K562 (cell line): ENCODE measurements at regions not wholly inside any gene's neighbourhood (a gene's known extent, or its start where the extent isn't known, plus 50 kb on each side); places are given as distances from the start of the nearest gene placed in this dataset.

Experiments used
- ATAC-seq: fragments of 200-7000 bp; cut with Tn5 transposase; 3 replicates; pipeline ENCODE4 v1.9.1; 2020; ENCODE audit warnings: moderate library complexity
- BruUV-seq: library from RNA; stranded (reverse); fragments of 400-500 nt; replicated peaks from 2 replicates; lab custom pipeline; 2021; lab: Mats Ljungman, UMichigan
- CTCF ChIA-PET: fragments of 300-600 bp; formaldehyde crosslinking; extraction: SDS; loops from one replicate; lab custom pipeline; 2021; ENCODE audit warnings: low intra/inter-chr PET ratio; lab: Yijun Ruan, JAX
- POLR2A ChIA-PET: fragments of 300-600, 350-650 bp; sonication (Branson Sonifier 250); formaldehyde crosslinking; extraction: SDS; loops from one replicate; lab custom pipeline; 2021; ENCODE audit warnings: antibody characterized with exemption, inconsistent platforms; lab: Yijun Ruan, JAX
- DNase-seq, 4 experiments: peaks; one replicate each; pipeline versions ENCODE4 v3.0.0 to v3.0.0-alpha.2; 2011 to 2018; ENCODE audit warnings: low spot score in 3 of 4, mixed read lengths in 3 of 4; ENCODE audit errors: extremely low read depth in 1 of 4
- FAIRE-seq: peaks from 2 replicates; lab custom pipeline; 2011; peaks lifted over from hg19 to GRCh38; lab: Jason Lieb, UNC
- H2AFZ ChIP-seq: 2 replicates; pipeline ENCODE4 v1.6.0; 2011; ENCODE audit warnings: low read depth, low read length, control low read depth, inconsistent platforms
- H3K27ac ChIP-seq: fragments of 200-600 bp; 3 replicates; pipeline ENCODE4 v1.8.0; 2011; ENCODE audit warnings: low read depth, mild to moderate bottlenecking, control low read depth, inconsistent platforms, low read length, moderate library complexity, mixed read lengths; ENCODE audit errors: extremely low read depth
- H3K27me3 ChIP-seq, 2 experiments: fragments of 300-600 bp in 1 of 2; 2 replicates in 1 of 2; 3 replicates in 1 of 2; pipeline versions ENCODE4 v1.6.0 to v1.8.0; 2011; ENCODE audit warnings: inconsistent platforms in 2 of 2, low read length in 2 of 2, mild to moderate bottlenecking in 1 of 2, mixed read lengths in 1 of 2, moderate library complexity in 1 of 2; ENCODE audit not compliant: control insufficient read depth in 2 of 2, insufficient read depth in 2 of 2
- H3K36me3 ChIP-seq: fragments of 300-600 bp; 3 replicates; pipeline ENCODE4 v1.8.0; 2011; ENCODE audit warnings: mild to moderate bottlenecking, low read length, inconsistent platforms; ENCODE audit not compliant: control insufficient read depth, insufficient read depth
- H3K4me1 ChIP-seq, 2 experiments: fragments of 200-600 bp in 1 of 2; replicated peaks in 1 of 2; 2 replicates in 1 of 2; 3 replicates in 1 of 2; pipeline versions ENCODE4 v1.5.1 to v1.8.0; 2011; ENCODE audit warnings: inconsistent platforms in 2 of 2, low read length in 2 of 2, mild to moderate bottlenecking in 1 of 2, mixed read lengths in 1 of 2, moderate library complexity in 1 of 2; ENCODE audit not compliant: control insufficient read depth in 2 of 2, insufficient read depth in 2 of 2
- H3K4me2 ChIP-seq: 2 replicates; pipeline ENCODE4 v1.6.1; 2011; ENCODE audit warnings: low read length, control low read depth, inconsistent platforms, mixed read lengths; ENCODE audit not compliant: insufficient read depth
- H3K4me3 ChIP-seq: fragments of 200-600 bp; sonication (generic), shearing (Covaris generic); 2 replicates; pipeline ENCODE4 v1.5.1; 2016; ENCODE audit warnings: control low read depth, inconsistent platforms
- H3K79me2 ChIP-seq: fragments of 200-600 bp; 3 replicates; pipeline ENCODE4 v1.8.0; 2011; ENCODE audit warnings: low read length, inconsistent platforms; ENCODE audit not compliant: control insufficient read depth, insufficient read depth
- H3K9ac ChIP-seq, 2 experiments: 2 replicates each; pipeline versions ENCODE4 v1.6.0 to v1.6.1; 2011; ENCODE audit warnings: low read depth in 2 of 2, low read length in 2 of 2, control low read depth in 1 of 2, inconsistent platforms in 1 of 2, mild to moderate bottlenecking in 1 of 2, mixed read lengths in 1 of 2; ENCODE audit not compliant: insufficient read depth in 1 of 2
- H3K9me1 ChIP-seq: one replicate; pipeline ENCODE4 v1.6.0; 2011; ENCODE audit warnings: inconsistent platforms, mild to moderate bottlenecking, low read length, moderate library complexity; ENCODE audit not compliant: control insufficient read depth, insufficient read depth
- H3K9me3 ChIP-seq: replicated peaks from 2 replicates; pipeline ENCODE4 v1.5.1; 2011; ENCODE audit warnings: low read depth, low read length, inconsistent platforms; ENCODE audit not compliant: control insufficient read depth, insufficient read depth
- H4K20me1 ChIP-seq: replicated peaks from 2 replicates; pipeline ENCODE4 v1.6.1; 2011; ENCODE audit warnings: low read length, inconsistent platforms, mixed read lengths; ENCODE audit not compliant: control insufficient read depth, insufficient read depth
- CBX3 ChIP-seq, 2 experiments: IDR thresholded peaks; 1 replicate in 1 of 2; 2 replicates in 1 of 2; pipeline ENCODE4 v1.6.1; 2012; ENCODE audit warnings: inconsistent platforms in 2 of 2, low read length in 2 of 2, borderline replicate concordance in 1 of 2, control low read depth in 1 of 2
- DDX20 ChIP-seq: fragments of 450-650 bp; IDR thresholded peaks from 2 replicates; pipeline ENCODE4 v1.6.1; 2016; ENCODE audit warnings: missing genetic modification characterization, low read depth, mild to moderate bottlenecking, missing compliant biosample characterization, moderate library complexity
- GATA2 ChIP-seq: sonication (generic); formaldehyde crosslinking; IDR thresholded peaks from 2 replicates; pipeline ENCODE4 v1.4.0; 2020; ENCODE audit warnings: mild to moderate bottlenecking, missing genetic modification reagents
- KLF10 ChIP-seq: fragments of 250-450 bp; sonication (Bioruptor Pico); IDR thresholded peaks from 2 replicates; pipeline ENCODE4 v1.6.1; 2021; ENCODE audit warnings: matching md5 sums
- MECOM ChIP-seq: fragments of 250-450 bp; sonication (Bioruptor Pico); IDR thresholded peaks from 2 replicates; pipeline ENCODE4 v1.8.0; 2022; ENCODE audit warnings: inconsistent platforms
- NR2C2 ChIP-seq, 2 experiments: fragments of 200-800 bp in 1 of 2; sonication (Bioruptor generic) in 1 of 2; sonication (generic) in 1 of 2; formaldehyde crosslinking in 1 of 2; IDR thresholded peaks; 2 replicates each; pipeline versions ENCODE4 v1.6.1 to v1.8.0; 2016 to 2022; ENCODE audit warnings: mild to moderate bottlenecking in 1 of 2, missing compliant biosample characterization in 1 of 2, missing genetic modification characterization in 1 of 2, missing genetic modification reagents in 1 of 2
- PML ChIP-seq: IDR thresholded peaks from 2 replicates; pipeline ENCODE4 v1.6.1; 2012; ENCODE audit warnings: low read length, inconsistent platforms
- RREB1 ChIP-seq: fragments of 250-450 bp; sonication (Bioruptor Pico); IDR thresholded peaks from 2 replicates; pipeline ENCODE4 v1.4.0; 2020
- SMAD2 ChIP-seq: fragments of 150-350 bp; IDR thresholded peaks from 2 replicates; pipeline ENCODE4 v1.6.1; 2014; ENCODE audit warnings: low read depth, mild to moderate bottlenecking, low read length
- SMARCA5 ChIP-seq: fragments of 450-650 bp; IDR thresholded peaks from 2 replicates; pipeline ENCODE4 v1.6.1; 2016
- XRCC3 ChIP-seq: fragments of 450-650 bp; IDR thresholded peaks from 2 replicates; pipeline ENCODE4 v1.6.1; 2017; ENCODE audit warnings: mild to moderate bottlenecking, moderate library complexity
- ZBED1 ChIP-seq: IDR thresholded peaks from 2 replicates; pipeline ENCODE4 v1.6.1; 2014
- ZBTB5 ChIP-seq: fragments of 450-650 bp; IDR thresholded peaks from 2 replicates; pipeline ENCODE4 v1.6.1; 2017; ENCODE audit warnings: antibody characterized with exemption
- ZNF140 ChIP-seq: fragments of 250-450 bp; sonication (Bioruptor Pico); IDR thresholded peaks from 2 replicates; pipeline ENCODE4 v1.8.0; 2021; ENCODE audit warnings: moderate library complexity, mild to moderate bottlenecking, inconsistent platforms
- ZNF347 ChIP-seq: fragments of 450-650 bp; formaldehyde crosslinking; IDR thresholded peaks from 2 replicates; pipeline ENCODE4 v1.4.0; 2020; ENCODE audit warnings: low read depth, mild to moderate bottlenecking, moderate library complexity
- ZNF717 ChIP-seq: fragments of 250-450 bp; sonication (Bioruptor Pico); IDR thresholded peaks from 2 replicates; pipeline ENCODE4 v1.5.0; 2021
- ZSCAN29 ChIP-seq: fragments of 450-650 bp; IDR thresholded peaks from 2 replicates; pipeline ENCODE4 v1.6.1; 2017
- WGBS: fragments of 100-300 bp; shearing (Covaris generic); methylation state at CpG from one replicate; pipeline ENCODE4 v1.1.6; 2016; ENCODE audit warnings: low coverage, mixed read lengths; ENCODE audit not compliant: insufficient coverage; ENCODE audit errors: missing lambda C conversion rate; 5-methylcytosine and 5-hydroxymethylcytosine counted together
- in situ Hi-C: fragments of 300-500 bp; cut with MboI; formaldehyde crosslinking; loops from 4 replicates; pipeline ENCODE4 v1.15.0; 2018; ENCODE audit warnings: inconsistent platforms, mixed read lengths
- intact Hi-C: fragments of 100-400 bp; cut with micrococcal nuclease; formaldehyde crosslinking; loops from 2 replicates; pipeline ENCODE4 v1.14.2; 2022

- Histone ChIP-seq H3K4me3 (no peak overlapping the region), H3K9ac (no peak overlapping the region; a peak in 1 of 4 replicates), H3K79me2 (no peaks in the 10 kb centered on the region), H2AFZ (no peak overlapping the region), H4K20me1 (0 out of 2 replicates have a peak, but pooled peaks cover 7% of the 10 kb centered on the region), H3K4me1 (peaks cover 4 to 62% of the 10 kb centered on the region in 2 experiments), H3K4me2 (no peak overlapping the region), H3K9me1 (no peaks in the 10 kb centered on the region), H3K27ac (no peak overlapping the region), H3K9me3 (no peaks in the 10 kb centered on the region), H3K27me3 (no peaks in the 10 kb centered on the region), H3K36me3 (peaks cover 43% of the 10 kb centered on the region; the same call in 2 of the 3 replicates)
- BruUV-seq, result no TSS peak
- ChIA-PET CTCF (no interaction called here), POLR2A (interaction anchor here (0.7 kb wide), 3 partner anchors 22 to 249 kb away, joined by 3 to 4 read pairs (median 3); no protein-coding TSS in a partner anchor)
- intact Hi-C loops, result no loop called here
- 91% methylated on average over 3 of the region's 3 CpGs for WGBS
- FAIRE-seq, result no peak
- in situ Hi-C loops, result no loop called here
- ATAC-seq, result no peak
- TF ChIP-seq RREB1 (CRISPR knock-in tag) (no peak), GATA2 (no peak), PML (no peak), ZBTB5 (no peak), SMARCA5 (no peak), ZNF347 (CRISPR knock-in tag) (no peak), NR2C2 (CRISPR knock-in tag; IDR thresholded peaks at IDR 0.05) (no peak), NR2C2 (tag; IDR thresholded peaks at IDR 0.05) (no peak), ZBED1 (no peak), ZNF140 (CRISPR knock-in tag) (no peak), ZSCAN29 (no peak), ZNF717 (CRISPR knock-in tag) (no peak), DDX20 (tag) (no peak), KLF10 (CRISPR knock-in tag) (no peak), XRCC3 (no peak), CBX3 (IDR thresholded peaks at IDR 0.05; ENCODE audit: borderline replicate concordance in 1 of 2, low read length in 2 of 2) (no peak), MECOM (CRISPR knock-in tag) (no peak), SMAD2 (no peak)
- no peak for DNase-seq
Observed at GRCh38 chr12:124393414-124393790, 98.5 kb downstream of the RFLNA start.
